ENCODE measurements at regions not wholly inside any gene's neighbourhood (a gene's known extent, or its start where the extent isn't known, plus 50 kb on each side); places are given as distances from the start of the nearest gene placed in this dataset.

GRCh38 chr3:144197116-144197515, 225.5 kb downstream of the DIPK2A start:
- Mint-ChIP-seq H3K4me3 (no peak overlapping the region), H3K4me1 (ENCODE audit: low read depth) (no peaks in the 10 kb centered on the region), H3K36me3 (ENCODE audit: low read depth) (no peaks in the 10 kb centered on the region; the same call in 1 of the 2 replicates), H3K27me3 (ENCODE audit: insufficient read depth) (peaks cover 1% of the 10 kb centered on the region; the same call in 1 of the 2 replicates), H3K27ac (no peak overlapping the region), H3K9me3 (peaks cover 55% of the 10 kb centered on the region)
- TF ChIP-seq, protein P1, sequence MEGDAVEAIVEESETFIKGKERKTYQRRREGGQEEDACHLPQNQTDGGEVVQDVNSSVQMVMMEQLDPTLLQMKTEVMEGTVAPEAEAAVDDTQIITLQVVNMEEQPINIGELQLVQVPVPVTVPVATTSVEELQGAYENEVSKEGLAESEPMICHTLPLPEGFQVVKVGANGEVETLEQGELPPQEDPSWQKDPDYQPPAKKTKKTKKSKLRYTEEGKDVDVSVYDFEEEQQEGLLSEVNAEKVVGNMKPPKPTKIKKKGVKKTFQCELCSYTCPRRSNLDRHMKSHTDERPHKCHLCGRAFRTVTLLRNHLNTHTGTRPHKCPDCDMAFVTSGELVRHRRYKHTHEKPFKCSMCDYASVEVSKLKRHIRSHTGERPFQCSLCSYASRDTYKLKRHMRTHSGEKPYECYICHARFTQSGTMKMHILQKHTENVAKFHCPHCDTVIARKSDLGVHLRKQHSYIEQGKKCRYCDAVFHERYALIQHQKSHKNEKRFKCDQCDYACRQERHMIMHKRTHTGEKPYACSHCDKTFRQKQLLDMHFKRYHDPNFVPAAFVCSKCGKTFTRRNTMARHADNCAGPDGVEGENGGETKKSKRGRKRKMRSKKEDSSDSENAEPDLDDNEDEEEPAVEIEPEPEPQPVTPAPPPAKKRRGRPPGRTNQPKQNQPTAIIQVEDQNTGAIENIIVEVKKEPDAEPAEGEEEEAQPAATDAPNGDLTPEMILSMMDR (IDR thresholded peaks at IDR 0.05): no peak
- DNase-seq: no peak

- DNase-seq: no peak
- Mint-ChIP-seq H3K36me3 (ENCODE audit: low read depth) (no peaks in the 10 kb centered on the region; the same call in 1 of the 2 replicates), H3K9me3 (peaks cover 55% of the 10 kb centered on the region), H3K4me1 (ENCODE audit: low read depth) (no peaks in the 10 kb centered on the region), H3K27me3 (ENCODE audit: insufficient read depth) (peaks cover 1% of the 10 kb centered on the region; the same call in 1 of the 2 replicates), H3K27ac (no peak overlapping the region), H3K4me3 (no peak overlapping the region)
- TF ChIP-seq, protein P1 (IDR thresholded peaks at IDR 0.05): no peak
These were observed 226.0 kb downstream of the DIPK2A start for GRCh38 chr3:144197582-144197981.

DNA sequence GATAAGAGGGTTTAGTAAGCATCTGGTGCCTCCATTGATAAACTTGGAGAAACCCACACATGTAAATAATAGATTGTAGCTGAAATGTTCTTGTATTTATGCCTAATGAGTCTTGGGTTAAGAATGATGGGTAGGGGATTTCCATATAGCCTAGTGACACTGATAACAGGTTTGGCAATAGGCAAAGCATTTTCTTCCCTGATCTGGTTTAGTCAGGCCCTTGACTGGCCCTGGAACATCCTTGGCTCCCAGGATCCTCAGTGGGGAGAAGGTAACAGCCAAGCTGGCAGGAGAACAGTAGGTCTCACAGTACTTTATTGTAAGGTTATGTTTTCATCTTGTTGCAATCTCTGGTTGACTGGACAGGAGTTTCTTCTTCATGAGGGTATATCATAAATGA, 228.4 kb downstream of the DIPK2A start:
- H3K4me3 Mint-ChIP-seq: no peak overlapping the region
- H3K4me1 Mint-ChIP-seq (ENCODE audit: low read depth): no peaks in the 10 kb centered on the region
- no peaks in the 10 kb centered on the region for H3K36me3 Mint-ChIP-seq (ENCODE audit: low read depth)
- H3K27ac Mint-ChIP-seq: no peak overlapping the region
- no peak for DNase-seq
- peaks cover 1% of the 10 kb centered on the region; the same call in 1 of the 2 replicates for H3K27me3 Mint-ChIP-seq (ENCODE audit: insufficient read depth)
- TF ChIP-seq, protein P1 (IDR thresholded peaks at IDR 0.05): no peak
- peaks cover 47% of the 10 kb centered on the region for H3K9me3 Mint-ChIP-seq

DNA sequence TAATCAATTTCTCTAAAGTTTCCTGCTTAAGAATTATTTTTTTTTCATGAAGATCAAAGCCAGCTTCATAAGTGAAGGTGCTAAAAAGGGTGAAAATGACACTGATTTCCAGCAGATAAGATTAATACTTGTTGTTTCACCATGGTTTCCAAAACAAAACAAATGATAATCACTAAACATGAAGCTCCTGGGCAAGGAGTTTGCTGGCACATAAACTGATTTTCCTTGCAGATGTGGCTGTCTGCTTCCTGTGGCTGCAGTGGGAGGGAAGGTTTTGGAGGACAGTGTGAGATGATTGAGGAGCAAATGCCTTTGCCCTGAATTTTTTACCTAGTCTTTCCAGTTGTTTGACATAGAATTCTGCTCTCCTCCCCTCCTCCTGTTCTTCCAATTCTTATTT, 228.8 kb downstream of the DIPK2A start:
- TF ChIP-seq, protein P1 (IDR thresholded peaks at IDR 0.05): no peak
- DNase-seq: no peak
- Mint-ChIP-seq H3K27ac (no peak overlapping the region), H3K36me3 (ENCODE audit: low read depth) (no peaks in the 10 kb centered on the region), H3K27me3 (ENCODE audit: insufficient read depth) (peaks cover 1% of the 10 kb centered on the region; the same call in 1 of the 2 replicates), H3K4me3 (no peak overlapping the region), H3K4me1 (ENCODE audit: low read depth) (no peaks in the 10 kb centered on the region), H3K9me3 (peaks cover 45% of the 10 kb centered on the region)

GRCh38 chr3:144221761-144222160, 250.1 kb downstream of the DIPK2A start:
- Mint-ChIP-seq H3K36me3 (ENCODE audit: low read depth) (no peaks in the 10 kb centered on the region), H3K4me1 (ENCODE audit: low read depth) (no peaks in the 10 kb centered on the region), H3K27ac (no peak overlapping the region), H3K4me3 (no peak overlapping the region), H3K9me3 (peaks cover 28% of the 10 kb centered on the region), H3K27me3 (ENCODE audit: insufficient read depth) (no peaks in the 10 kb centered on the region; the same call in 1 of the 2 replicates)
- DNase-seq: no peak
- TF ChIP-seq, protein P1 (IDR thresholded peaks at IDR 0.05): no peak

DNA sequence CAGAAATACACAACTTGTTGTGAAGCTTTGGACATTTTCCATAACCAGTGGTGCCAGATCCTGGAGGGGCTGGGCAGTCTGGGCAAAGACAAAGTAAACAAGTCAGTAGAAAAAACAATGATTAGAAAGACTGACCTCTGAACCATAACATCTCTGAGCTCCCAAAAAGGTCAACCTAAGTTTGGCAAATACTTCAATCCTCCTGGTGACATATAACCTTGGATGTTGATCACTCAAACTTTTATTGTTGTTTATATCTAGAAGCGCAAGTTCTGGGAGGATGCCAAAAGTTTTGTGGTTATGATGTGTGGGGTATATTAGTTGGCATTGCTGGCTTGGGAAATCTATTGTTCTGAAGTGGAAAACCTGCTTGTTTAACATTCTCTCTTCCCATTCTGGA, 257.7 kb downstream of the DIPK2A start:
- Mint-ChIP-seq H3K27ac (no peak overlapping the region), H3K36me3 (ENCODE audit: low read depth) (no peaks in the 10 kb centered on the region), H3K9me3 (peaks cover 32% of the 10 kb centered on the region), H3K27me3 (ENCODE audit: insufficient read depth) (no peaks in the 10 kb centered on the region; the same call in 1 of the 2 replicates), H3K4me3 (no peak overlapping the region), H3K4me1 (ENCODE audit: low read depth) (no peaks in the 10 kb centered on the region)
- DNase-seq: no peak
- TF ChIP-seq, protein P1 (IDR thresholded peaks at IDR 0.05): no peak
